ENCODE measurements at regions not wholly inside any gene's neighbourhood (a gene's known extent, or its start where the extent isn't known, plus 50 kb on each side); places are given as distances from the start of the nearest gene placed in this dataset.
"Not testable (repeated sequence)": the region's sequence is repeated elsewhere in the genome, so short reads cannot be mapped to it uniquely, and the experiment has no call there.

DNA sequence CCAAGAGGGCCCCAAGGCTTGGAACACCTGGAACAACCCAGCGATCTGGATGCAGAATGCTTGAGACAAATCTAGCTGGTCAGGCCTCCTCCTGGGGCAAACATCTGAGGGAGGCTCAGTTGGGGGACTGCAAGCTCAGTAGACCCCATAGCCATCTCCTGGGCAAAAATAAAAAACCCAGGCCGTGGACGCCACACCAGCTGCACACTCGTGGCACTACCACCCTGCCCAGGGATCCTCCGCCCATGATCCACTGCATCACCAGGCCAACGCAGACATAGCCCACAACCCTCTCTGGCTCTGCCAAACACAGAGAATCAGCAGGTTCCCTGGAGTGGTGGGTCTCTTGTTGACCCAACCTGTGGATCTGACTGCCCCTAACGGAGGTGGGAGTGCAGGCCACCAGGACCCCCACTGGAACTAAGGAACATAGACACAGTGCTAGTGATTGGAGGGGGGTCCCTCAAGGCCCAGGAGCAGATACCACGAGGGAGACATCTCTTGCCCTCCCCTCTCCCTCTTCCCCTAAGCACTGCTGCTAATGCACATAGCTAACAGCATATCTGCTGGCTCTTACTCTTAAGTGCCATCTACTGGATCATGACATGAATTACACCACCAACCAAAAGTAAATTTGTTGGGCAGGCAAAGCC, 147.2 kb downstream of the CHD1L start:
- TF ChIP-seq, protein P1, sequence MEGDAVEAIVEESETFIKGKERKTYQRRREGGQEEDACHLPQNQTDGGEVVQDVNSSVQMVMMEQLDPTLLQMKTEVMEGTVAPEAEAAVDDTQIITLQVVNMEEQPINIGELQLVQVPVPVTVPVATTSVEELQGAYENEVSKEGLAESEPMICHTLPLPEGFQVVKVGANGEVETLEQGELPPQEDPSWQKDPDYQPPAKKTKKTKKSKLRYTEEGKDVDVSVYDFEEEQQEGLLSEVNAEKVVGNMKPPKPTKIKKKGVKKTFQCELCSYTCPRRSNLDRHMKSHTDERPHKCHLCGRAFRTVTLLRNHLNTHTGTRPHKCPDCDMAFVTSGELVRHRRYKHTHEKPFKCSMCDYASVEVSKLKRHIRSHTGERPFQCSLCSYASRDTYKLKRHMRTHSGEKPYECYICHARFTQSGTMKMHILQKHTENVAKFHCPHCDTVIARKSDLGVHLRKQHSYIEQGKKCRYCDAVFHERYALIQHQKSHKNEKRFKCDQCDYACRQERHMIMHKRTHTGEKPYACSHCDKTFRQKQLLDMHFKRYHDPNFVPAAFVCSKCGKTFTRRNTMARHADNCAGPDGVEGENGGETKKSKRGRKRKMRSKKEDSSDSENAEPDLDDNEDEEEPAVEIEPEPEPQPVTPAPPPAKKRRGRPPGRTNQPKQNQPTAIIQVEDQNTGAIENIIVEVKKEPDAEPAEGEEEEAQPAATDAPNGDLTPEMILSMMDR (IDR thresholded peaks at IDR 0.05): no peak
- DNase-seq (ENCODE audit: low spot score) (no peak), ATAC-seq (ENCODE audit: low FRiP score) (peak; percentile 14)

DNA sequence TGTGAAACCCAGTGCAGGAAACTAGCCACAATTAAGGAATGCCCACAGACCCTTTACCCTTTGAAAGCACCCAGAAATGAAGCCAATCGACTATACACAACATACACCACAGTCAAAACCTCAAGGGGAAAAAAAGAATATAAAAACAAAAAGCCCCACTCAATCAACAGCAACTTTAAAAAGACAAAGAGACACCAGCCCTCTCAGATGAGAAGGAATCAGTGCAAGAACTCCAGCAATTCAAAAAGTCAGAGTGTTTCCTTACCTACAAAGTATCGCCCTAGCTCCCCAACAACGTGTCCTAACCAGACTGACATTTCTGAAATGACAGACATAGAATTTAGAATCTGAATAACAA, 147.7 kb downstream of the CHD1L start:
- no peak for ATAC-seq (ENCODE audit: low FRiP score)
- no peak for DNase-seq (ENCODE audit: low spot score)
- TF ChIP-seq, protein P1 (IDR thresholded peaks at IDR 0.05): no peak

DNA sequence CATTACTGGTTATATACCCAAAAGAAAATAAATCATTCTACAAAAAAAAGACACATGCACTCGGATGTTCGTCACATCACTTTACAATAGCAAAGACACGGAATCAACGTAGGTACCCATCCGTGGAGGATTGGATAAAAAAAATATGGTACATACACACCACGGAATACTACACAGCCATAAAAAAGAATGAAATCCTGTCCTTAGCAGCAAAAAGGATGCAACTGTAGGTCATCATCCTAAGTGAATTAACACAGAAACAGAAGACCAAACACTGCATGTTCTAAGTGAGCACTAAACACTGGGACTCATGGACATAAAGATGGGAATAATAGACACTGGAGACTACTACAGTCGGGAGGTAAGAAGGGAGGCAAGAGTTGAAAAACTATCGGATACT, 148.6 kb downstream of the CHD1L start:
- DNase-seq (ENCODE audit: low spot score) (no peak), ATAC-seq (ENCODE audit: low FRiP score) (no peak)
- TF ChIP-seq, protein P1 (IDR thresholded peaks at IDR 0.05): no peak

DNA sequence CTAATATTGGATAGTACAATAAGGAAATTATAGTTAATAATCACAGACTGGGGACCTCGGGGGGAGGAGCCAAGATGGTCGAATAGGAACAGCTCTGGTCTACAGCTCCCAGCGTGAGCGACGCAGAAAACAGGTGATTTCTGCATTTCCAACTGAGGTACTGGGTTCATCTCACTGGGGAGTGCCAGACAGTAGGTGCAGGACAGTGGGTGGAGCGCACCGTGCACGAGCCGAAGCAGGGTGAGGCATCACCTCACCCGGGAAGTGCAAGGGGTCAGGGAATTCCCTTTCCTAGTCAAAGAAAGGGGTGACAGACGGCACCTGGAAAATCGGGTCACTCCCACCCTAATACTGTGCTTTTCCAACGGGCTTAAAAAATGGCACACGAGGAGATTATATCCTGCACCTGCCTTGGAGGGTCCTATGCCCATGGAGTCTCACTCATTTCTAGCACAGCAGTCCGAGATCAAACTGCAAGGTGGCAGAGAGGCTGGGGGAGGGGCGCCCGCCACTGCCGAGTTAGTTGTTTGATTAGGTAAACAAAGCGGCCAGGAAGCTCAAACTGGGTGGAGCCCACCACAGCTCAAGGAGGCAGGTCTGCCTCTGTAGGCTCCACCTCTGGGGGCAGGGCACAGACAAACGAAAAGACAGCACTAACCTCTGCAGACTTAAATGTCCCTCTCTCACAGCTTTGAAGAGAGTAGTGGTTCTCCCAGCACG, 138.8 kb upstream of the BCL9 start:
- ATAC-seq (ENCODE audit: low FRiP score); DNase-seq (ENCODE audit: low spot score): not testable (repeated sequence)

DNA sequence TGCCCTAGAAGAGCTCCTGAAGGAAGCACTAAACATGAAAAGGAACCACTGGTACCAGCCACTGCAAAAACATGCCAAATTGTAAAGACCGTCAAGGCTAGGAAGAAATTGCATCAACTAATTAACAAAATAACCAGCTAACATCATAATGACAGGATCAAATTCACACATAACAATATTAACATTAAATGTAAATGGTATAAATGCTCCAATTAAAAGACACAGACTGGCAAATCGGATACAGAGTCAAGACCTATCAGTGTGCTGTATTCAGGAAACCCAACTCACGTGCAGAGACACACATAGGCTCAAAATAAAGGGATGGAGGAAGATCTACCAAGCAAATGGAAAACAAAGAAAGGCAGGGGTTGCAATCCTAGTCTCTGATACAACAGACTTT, 137.0 kb upstream of the BCL9 start:
- not testable (repeated sequence) for ATAC-seq (ENCODE audit: low FRiP score); DNase-seq (ENCODE audit: low spot score)

DNA sequence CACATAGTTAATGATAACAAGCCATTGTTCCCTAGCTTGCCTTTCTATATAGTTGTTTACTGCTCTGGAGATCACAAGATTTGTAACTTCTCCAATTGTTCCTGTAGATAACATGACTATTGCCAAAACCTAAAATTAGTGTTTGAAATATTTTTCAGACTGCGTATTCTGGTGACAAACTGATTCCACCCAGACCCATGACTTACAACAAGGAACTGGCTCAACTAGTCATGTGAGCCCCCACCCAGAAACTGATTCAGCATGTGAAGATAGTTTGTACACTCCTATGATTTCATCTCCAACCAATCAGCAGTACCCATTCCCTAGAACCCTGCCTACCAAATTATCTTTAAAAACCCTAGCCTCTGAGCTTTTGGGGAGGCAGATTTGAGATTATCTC, 131.4 kb upstream of the BCL9 start:
- TF ChIP-seq, protein P1 (IDR thresholded peaks at IDR 0.05): no peak
- ATAC-seq (ENCODE audit: low FRiP score): no peak
- DNase-seq (ENCODE audit: low spot score): no peak

DNA sequence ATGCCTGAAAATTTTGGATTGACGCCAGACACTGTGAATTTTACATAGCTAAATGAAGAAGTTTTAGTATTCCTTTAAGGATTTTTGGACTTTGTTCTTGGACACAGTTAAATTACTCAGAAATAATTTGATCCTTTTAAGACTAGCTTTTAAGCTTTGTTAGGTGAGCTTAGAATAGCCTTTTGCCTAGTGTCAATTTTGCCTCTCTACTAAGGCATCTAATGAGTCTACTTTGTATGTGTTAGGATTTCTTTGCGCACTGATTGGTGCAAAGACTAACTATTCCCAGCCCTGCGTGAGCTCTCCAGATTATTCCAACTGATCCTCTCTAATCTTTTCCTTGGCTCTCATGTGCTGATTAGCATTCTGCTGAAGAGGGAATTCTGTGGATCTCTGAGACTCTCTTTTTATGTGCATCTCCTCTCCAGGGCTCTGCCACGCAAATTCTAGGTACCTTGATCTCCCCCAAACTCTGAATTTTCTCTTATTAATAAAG, 128.1 kb upstream of the BCL9 start:
- DNase-seq (ENCODE audit: low spot score) (no peak), ATAC-seq (ENCODE audit: low FRiP score) (no peak)
- TF ChIP-seq, protein P1 (IDR thresholded peaks at IDR 0.05): no peak

DNA sequence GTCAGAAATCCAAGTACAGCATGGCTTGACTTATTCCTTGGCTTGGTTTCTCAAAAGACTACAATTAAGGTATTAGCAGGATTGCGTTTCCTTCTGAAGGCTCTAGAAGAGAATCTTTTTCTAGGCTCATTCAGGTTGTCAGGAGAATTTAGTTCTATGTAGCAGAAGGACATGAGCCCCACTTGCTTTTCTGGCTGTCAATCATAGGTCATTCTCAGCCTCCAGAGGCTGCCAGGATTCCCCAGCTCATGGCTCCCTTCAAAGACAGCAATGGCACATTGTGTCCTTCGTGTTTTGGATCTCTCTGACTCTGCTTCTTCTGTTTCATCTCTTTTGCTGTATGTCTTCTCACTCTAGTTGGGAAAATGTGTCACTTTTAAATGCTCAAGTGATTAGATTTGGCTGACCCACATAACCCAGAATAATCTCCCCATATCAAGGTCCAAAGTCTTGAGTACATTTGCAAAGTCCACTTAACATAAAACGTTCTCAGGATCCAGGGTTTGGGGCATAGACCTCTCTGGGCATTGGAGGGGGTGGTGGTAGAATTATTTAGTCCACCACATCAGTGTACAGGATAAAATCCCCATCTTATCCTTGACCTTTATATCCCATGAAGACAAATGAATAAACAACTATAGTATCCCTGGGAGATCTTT, 126.7 kb upstream of the BCL9 start:
- TF ChIP-seq, protein P1 (IDR thresholded peaks at IDR 0.05): no peak
- DNase-seq (ENCODE audit: low spot score) (no peak), ATAC-seq (ENCODE audit: low FRiP score) (no peak)

Measured in omental fat pad (tissue), 3 donors.